CD4-positive, alpha-beta memory T cell (primary cell): ENCODE measurements at regions not wholly inside any gene's neighbourhood (a gene's known extent, or its start where the extent isn't known, plus 50 kb on each side); places are given as distances from the start of the nearest gene placed in this dataset.
"Not testable (repeated sequence)": the region's sequence is repeated elsewhere in the genome, so short reads cannot be mapped to it uniquely, and the experiment has no call there.

Experiments
- CTCF ChIA-PET: fragments of 350-600 bp; sonication (Branson Sonifier 250); formaldehyde crosslinking; loops from one replicate; lab custom pipeline; 2021; ENCODE audit warnings: inconsistent platforms; ENCODE audit not compliant: partially characterized antibody; lab: Charles Lee
- POLR2A ChIA-PET: fragments of 350-600 bp; sonication (Branson Sonifier 250); formaldehyde crosslinking; loops from one replicate; lab custom pipeline; 2021; ENCODE audit not compliant: partially characterized antibody; lab: Charles Lee
- DNase-seq, 5 donors: peaks; one replicate each; pipeline versions ENCODE4 v3.0.0 to v3.0.0-alpha.2; 2020 to 2022; ENCODE audit warnings: mixed read lengths in 1 of 5
- H3K27ac ChIP-seq: one replicate; pipeline ENCODE4 v1.7.0; 2013; ENCODE audit warnings: low read depth, low read length
- H3K27me3 ChIP-seq: 2 replicates; pipeline ENCODE4 v1.7.0; 2013; ENCODE audit warnings: mild to moderate bottlenecking, low read length, moderate library complexity; ENCODE audit not compliant: insufficient read depth
- H3K36me3 ChIP-seq: 2 replicates; pipeline ENCODE4 v1.7.0; 2013; ENCODE audit warnings: mild to moderate bottlenecking, low read length, moderate library complexity; ENCODE audit not compliant: insufficient read depth
- H3K4me1 ChIP-seq: 2 replicates; pipeline ENCODE4 v1.7.0; 2013; ENCODE audit warnings: mild to moderate bottlenecking, low read length, moderate library complexity; ENCODE audit not compliant: insufficient read depth
- H3K4me3 ChIP-seq, 2 donors: one replicate each; pipeline ENCODE4 v1.7.0; 2013; ENCODE audit warnings: low read length in 2 of 2, mild to moderate bottlenecking in 1 of 2
- H3K9me3 ChIP-seq, 2 donors: one replicate each; pipeline ENCODE4 v1.7.0; 2013; ENCODE audit warnings: low read length in 2 of 2, control low read depth in 1 of 2; ENCODE audit not compliant: control insufficient read depth in 1 of 2
- H3K27ac Mint-ChIP-seq, 7 donors: one replicate each; pipeline ENCODE4 v1.8.0; 2020 to 2021; ENCODE audit warnings: mixed read lengths in 7 of 7, mild to moderate bottlenecking in 6 of 7, inconsistent platforms in 3 of 7, moderate library complexity in 3 of 7
- H3K27me3 Mint-ChIP-seq, 2 donors: one replicate each; pipeline ENCODE4 v1.8.0; 2020 to 2021; ENCODE audit warnings: mixed read lengths in 2 of 2
- H3K36me3 Mint-ChIP-seq, 2 donors: one replicate each; pipeline ENCODE4 v1.8.0; 2020 to 2021; ENCODE audit warnings: mixed read lengths in 2 of 2, inconsistent platforms in 1 of 2, mild to moderate bottlenecking in 1 of 2
- H3K4me1 Mint-ChIP-seq, 4 donors: one replicate each; pipeline ENCODE4 v1.8.0; 2020 to 2021; ENCODE audit warnings: mixed read lengths in 4 of 4, mild to moderate bottlenecking in 1 of 4
- H3K4me3 Mint-ChIP-seq, 8 donors: one replicate each; pipeline ENCODE4 v1.8.0; 2020 to 2021; ENCODE audit warnings: mixed read lengths in 8 of 8, mild to moderate bottlenecking in 7 of 8, moderate library complexity in 6 of 8, inconsistent platforms in 3 of 8
- H3K9me3 Mint-ChIP-seq, 8 donors: one replicate each; pipeline ENCODE4 v1.8.0; 2020 to 2021; ENCODE audit warnings: mixed read lengths in 8 of 8, mild to moderate bottlenecking in 5 of 8, inconsistent platforms in 3 of 8, moderate library complexity in 1 of 8
- intact Hi-C: fragments of 100-400 bp; cut with micrococcal nuclease; formaldehyde crosslinking; loops from one replicate; pipeline ENCODE4 v1.15.1; 2023

- no peaks in the 10 kb centered on the region for H3K36me3 ChIP-seq
- no peak overlapping the region for H3K4me3 ChIP-seq
- H3K9me3 ChIP-seq: no peaks in the 10 kb centered on the region
- Mint-ChIP-seq H3K27ac (no peak overlapping the region), H3K4me3 (no peak overlapping the region), H3K9me3 (no peaks in the 10 kb centered on the region), H3K27me3 (peaks cover 1 to 7% of the 10 kb centered on the region in 2 donors), H3K4me1 (peaks cover 4 to 6% (median 4%) of the 10 kb centered on the region in 4 donors), H3K36me3 (no peaks in the 10 kb centered on the region)
- POLR2A ChIA-PET: no interaction called here
- no peaks in the 10 kb centered on the region for H3K4me1 ChIP-seq
- CTCF ChIA-PET: no interaction called here
- no peaks in the 10 kb centered on the region for H3K27me3 ChIP-seq
- no peak for DNase-seq
- intact Hi-C loops: no loop called here
- H3K27ac ChIP-seq: no peak overlapping the region
These were observed 90.0 kb downstream of the TMEM167A start for GRCh38 chr5:82987188-82987587.

DNA sequence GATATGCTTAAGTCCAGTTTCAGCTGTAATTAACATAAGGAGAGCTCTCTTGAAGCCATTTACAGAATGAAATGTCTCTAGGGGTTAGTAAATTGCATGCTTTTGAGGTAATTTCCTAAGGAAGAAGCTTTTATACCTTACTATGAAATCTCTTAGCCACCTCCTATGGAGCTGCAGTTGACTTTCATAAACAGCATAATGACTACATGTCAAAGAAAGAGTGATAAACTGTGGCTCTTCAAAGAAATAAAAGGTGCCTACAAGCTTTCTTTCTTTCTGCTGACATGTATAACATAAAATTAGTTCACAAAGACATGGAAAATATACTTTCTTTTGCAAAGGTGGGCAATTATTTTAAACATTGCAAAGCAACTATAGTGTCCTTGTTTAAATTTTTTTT lies 90.8 kb downstream of the TMEM167A start:
- intact Hi-C loops: no loop called here
- H3K36me3 ChIP-seq: no peaks in the 10 kb centered on the region
- H3K9me3 Mint-ChIP-seq: no peaks in the 10 kb centered on the region
- no peak overlapping the region for H3K4me3 ChIP-seq
- peaks cover 1 to 7% of the 10 kb centered on the region in 2 donors for H3K27me3 Mint-ChIP-seq
- H3K4me3 Mint-ChIP-seq: no peak overlapping the region
- ChIA-PET CTCF (no interaction called here), POLR2A (no interaction called here)
- no peaks in the 10 kb centered on the region for H3K36me3 Mint-ChIP-seq
- no peaks in the 10 kb centered on the region for H3K9me3 ChIP-seq
- no peak overlapping the region for H3K27ac ChIP-seq
- H3K4me1 Mint-ChIP-seq: peaks cover 4 to 9% (median 5%) of the 10 kb centered on the region in 4 donors
- no peaks in the 10 kb centered on the region for H3K27me3 ChIP-seq
- no peak for DNase-seq
- H3K4me1 ChIP-seq: no peaks in the 10 kb centered on the region
- H3K27ac Mint-ChIP-seq: no peak overlapping the region

DNA sequence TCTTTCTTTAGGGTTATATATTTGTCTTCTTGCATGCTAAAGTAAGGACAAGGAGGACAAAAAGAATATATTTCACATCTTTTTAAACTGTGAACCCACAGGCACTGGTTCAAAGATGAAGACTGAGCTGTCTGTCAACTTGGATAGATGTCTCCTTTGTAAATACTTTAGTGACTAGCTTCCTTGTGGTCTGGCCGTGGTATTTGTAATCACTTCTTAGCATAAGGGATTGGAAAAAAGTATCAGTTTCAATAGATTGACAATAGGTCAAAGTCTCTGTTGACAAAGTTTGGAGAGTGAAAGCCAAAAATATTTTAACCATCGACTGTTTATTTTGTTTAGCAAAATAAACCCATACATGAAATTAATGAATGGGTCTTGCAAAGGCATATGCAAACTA lies 91.4 kb downstream of the TMEM167A start:
- Mint-ChIP-seq H3K27ac (no peak overlapping the region), H3K27me3 (peaks cover 1 to 7% of the 10 kb centered on the region in 2 donors), H3K36me3 (no peaks in the 10 kb centered on the region), H3K4me1 (peaks cover 4 to 10% (median 5%) of the 10 kb centered on the region in 4 donors), H3K4me3 (no peak overlapping the region), H3K9me3 (no peaks in the 10 kb centered on the region)
- no peaks in the 10 kb centered on the region for H3K36me3 ChIP-seq
- no peaks in the 10 kb centered on the region for H3K4me1 ChIP-seq
- H3K9me3 ChIP-seq: no peaks in the 10 kb centered on the region
- H3K4me3 ChIP-seq: no peak overlapping the region
- ChIA-PET POLR2A (no interaction called here), CTCF (no interaction called here)
- H3K27me3 ChIP-seq: no peaks in the 10 kb centered on the region
- no peak for DNase-seq
- intact Hi-C loops: no loop called here
- H3K27ac ChIP-seq: no peak overlapping the region

DNA sequence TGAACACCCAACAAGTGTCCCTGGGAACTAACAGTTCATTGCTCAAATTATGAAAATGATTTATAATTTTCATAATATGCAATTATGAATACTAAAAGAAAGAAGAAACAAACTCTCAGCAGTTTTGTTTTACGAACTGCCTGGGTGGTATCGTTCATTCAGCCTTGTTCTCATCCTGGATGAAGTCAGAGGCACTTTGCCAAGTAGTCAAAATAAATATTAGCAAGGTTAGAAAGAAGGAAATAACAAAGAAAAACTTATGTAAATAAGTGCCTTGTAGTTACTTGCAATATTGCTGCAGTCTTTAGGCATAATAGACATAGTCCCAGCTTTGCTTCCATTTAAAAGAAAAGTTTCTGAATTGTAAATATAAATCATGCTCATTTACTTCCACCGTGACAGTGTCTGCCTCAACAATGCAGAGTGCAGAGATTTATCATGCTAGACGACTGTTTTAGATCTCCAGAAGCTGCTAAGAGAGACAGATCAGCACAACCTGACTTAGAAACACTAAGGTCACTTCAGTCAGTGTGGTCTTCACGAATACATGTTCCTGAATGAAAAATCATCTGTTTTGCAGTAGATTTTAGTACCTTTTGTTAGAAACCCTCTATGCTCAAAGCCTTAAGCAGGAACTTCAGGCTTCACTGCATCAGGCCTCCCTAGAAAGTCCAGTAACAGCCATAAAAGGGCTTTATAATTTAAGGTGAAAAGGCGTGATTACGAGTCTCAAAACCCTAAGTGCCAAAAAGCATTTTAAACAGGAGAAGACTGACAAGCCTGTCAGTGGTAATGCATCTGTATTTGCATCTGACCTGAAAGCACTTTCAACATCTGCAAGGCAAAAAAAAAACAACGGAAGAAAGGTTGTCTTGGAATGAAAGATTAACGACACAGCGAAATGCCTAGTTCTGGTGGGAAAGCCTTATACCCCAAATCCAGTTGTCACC lies 92.1 kb downstream of the TMEM167A start:
- H3K4me1 ChIP-seq: no peaks in the 10 kb centered on the region
- H3K36me3 ChIP-seq: no peaks in the 10 kb centered on the region
- Mint-ChIP-seq H3K27ac (no peak overlapping the region), H3K36me3 (no peaks in the 10 kb centered on the region), H3K9me3 (no peaks in the 10 kb centered on the region), H3K27me3 (peaks cover 1 to 7% of the 10 kb centered on the region in 2 donors), H3K4me3 (no peak overlapping the region), H3K4me1 (peaks cover 4 to 10% (median 5%) of the 10 kb centered on the region in 4 donors)
- intact Hi-C loops: no loop called here
- H3K27ac ChIP-seq: no peak overlapping the region
- no peak for DNase-seq
- H3K9me3 ChIP-seq: no peaks in the 10 kb centered on the region
- H3K4me3 ChIP-seq: no peak overlapping the region
- CTCF ChIA-PET: no interaction called here
- H3K27me3 ChIP-seq: no peaks in the 10 kb centered on the region
- POLR2A ChIA-PET: no interaction called here

DNA sequence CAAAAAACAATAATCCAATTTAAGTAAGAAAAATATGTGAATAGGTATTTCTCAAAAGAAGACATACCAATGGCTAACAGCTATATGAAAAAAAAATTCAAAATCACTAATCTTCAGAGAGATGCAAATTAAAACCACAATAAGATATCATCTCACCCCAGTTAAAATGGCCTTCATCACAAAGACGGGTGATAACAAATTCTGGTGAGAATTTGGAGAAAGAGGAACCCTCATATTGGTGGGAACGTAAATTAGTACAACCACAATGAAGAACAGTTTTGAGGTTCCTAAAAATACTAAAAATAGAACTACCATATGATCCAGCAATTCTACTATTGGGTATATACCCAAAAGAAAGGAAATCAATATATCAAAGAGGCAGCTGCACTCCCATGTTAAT lies 94.3 kb downstream of the TMEM167A start:
- CTCF ChIA-PET: no interaction called here
- H3K9me3 ChIP-seq: no peaks in the 10 kb centered on the region
- intact Hi-C loops: no loop called here

DNA sequence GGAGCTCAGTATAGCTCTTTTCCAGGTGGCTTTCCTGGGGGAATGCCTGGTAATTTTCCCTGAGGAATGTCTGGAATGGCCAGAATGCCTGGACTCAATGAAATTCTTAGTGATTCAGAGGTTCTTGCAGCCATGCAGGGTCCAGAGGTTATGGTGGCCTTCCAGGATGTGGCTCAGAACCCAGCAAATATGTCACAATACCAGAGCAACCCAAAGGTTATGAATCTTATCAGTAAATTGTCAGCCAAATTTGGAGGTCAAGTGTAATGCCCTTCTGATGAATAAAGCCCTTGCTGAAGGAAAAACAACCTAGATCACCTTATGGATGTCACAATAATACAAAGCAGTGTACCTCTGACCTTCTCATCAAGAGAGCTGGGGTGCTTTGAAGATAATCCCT lies 100.3 kb downstream of the TMEM167A start:
- H3K4me1 Mint-ChIP-seq, H3K9me3 ChIP-seq, H3K27me3 ChIP-seq, intact Hi-C loops, H3K36me3 ChIP-seq, H3K27ac ChIP-seq, H3K4me3 ChIP-seq, POLR2A ChIA-PET, H3K4me3 Mint-ChIP-seq, H3K36me3 Mint-ChIP-seq, H3K27ac Mint-ChIP-seq, CTCF ChIA-PET, H3K27me3 Mint-ChIP-seq, DNase-seq, H3K4me1 ChIP-seq: not testable (repeated sequence)
- peaks cover 0 to 29% (median 25%) of the 10 kb centered on the region in 8 donors for H3K9me3 Mint-ChIP-seq

More for the DNA sequence above, 94.3 kb downstream of the TMEM167A start:
- POLR2A ChIA-PET: no interaction called here
- Histone ChIP-seq H3K4me1 (no peaks in the 10 kb centered on the region), H3K4me3 (no peak overlapping the region), H3K36me3 (no peaks in the 10 kb centered on the region), H3K27ac (no peak overlapping the region), H3K27me3 (no peaks in the 10 kb centered on the region)
- no peak overlapping the region for H3K27ac Mint-ChIP-seq
- H3K27me3 Mint-ChIP-seq: peaks cover 0 to 6% of the 10 kb centered on the region in 2 donors
- H3K4me3 Mint-ChIP-seq: no peak overlapping the region
- peaks cover 0 to 5% (median 1%) of the 10 kb centered on the region in 8 donors for H3K9me3 Mint-ChIP-seq
- no peak for DNase-seq
- peaks cover 4 to 10% (median 5%) of the 10 kb centered on the region in 4 donors for H3K4me1 Mint-ChIP-seq
- H3K36me3 Mint-ChIP-seq: no peaks in the 10 kb centered on the region

- Histone ChIP-seq H3K27me3 (no peaks in the 10 kb centered on the region), H3K27ac (no peak overlapping the region), H3K4me1 (no peaks in the 10 kb centered on the region), H3K9me3 (peaks cover 0 to 5% of the 10 kb centered on the region in 2 donors), H3K36me3 (no peaks in the 10 kb centered on the region), H3K4me3 (no peak overlapping the region)
- Mint-ChIP-seq H3K4me3 (no peak overlapping the region), H3K27ac (no peak overlapping the region), H3K36me3 (peaks cover 2 to 8% of the 10 kb centered on the region in 2 donors), H3K4me1 (no peaks in the 10 kb centered on the region), H3K9me3 (peaks cover 0 to 29% (median 25%) of the 10 kb centered on the region in 8 donors), H3K27me3 (no peaks in the 10 kb centered on the region)
- POLR2A ChIA-PET: no interaction called here
- DNase-seq: no peak
- CTCF ChIA-PET: no interaction called here
- intact Hi-C loops: no loop called here
These were observed 101.4 kb downstream of the TMEM167A start for GRCh38 chr5:82975812-82976211.
